HG03565 (cell line): ENCODE measurements at regions not wholly inside any gene's neighbourhood (a gene's known extent, or its start where the extent isn't known, plus 50 kb on each side); places are given as distances from the start of the nearest gene placed in this dataset.

Experiments used
- ATAC-seq: cut with Tn5 transposase; IDR thresholded peaks from one replicate; pipeline ENCODE4 v1.9.1; 2021; ENCODE audit warnings: mild to moderate bottlenecking, moderate library complexity; ENCODE audit not compliant: unreplicated experiment

DNA sequence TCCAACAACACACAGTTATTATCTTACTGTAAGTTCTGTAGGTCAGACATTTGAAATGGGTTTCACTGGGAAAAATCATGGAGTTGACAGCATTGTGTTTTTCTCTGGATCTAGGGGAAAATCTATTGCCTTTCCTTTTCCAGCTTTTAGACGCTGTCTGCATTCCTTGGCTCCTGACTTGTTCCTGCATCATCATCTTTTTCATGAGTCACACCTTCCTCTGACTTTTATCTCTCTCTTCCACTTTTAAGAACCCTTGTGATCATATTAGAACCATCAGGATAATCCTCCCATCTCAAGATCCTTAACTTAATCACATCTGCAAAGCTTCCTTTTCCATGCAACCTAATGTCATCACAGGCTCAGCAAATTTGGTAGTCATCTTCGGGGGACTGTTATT, 1454.8 kb downstream of the RPA4 start:
- ATAC-seq, result no peak

- ATAC-seq, result no peak
Observed at GRCh38 chrX:98350940-98351339, 1467.2 kb downstream of the RPA4 start.

DNA sequence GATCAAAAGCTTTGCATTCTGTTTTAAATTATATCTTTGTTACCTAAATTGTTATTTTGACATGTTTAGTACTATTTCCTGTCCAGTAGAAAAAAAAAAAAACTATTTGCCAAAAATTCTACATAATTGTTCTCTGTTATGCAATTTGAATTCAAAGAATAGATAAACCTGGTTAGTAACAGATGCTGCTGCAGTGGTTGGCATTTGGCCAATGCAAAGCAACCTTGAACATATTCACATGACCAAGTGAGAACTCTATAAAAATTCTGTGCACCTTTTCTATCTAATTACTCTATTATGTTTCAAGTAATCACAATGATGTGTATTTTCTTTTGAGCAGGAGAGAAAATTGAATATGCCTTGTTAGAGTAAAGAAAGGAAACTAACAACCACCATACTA, 1473.4 kb downstream of the RPA4 start:
- ATAC-seq, result no peak

GRCh38 chrX:98362630-98363029, 1478.9 kb downstream of the RPA4 start:
- ATAC-seq, result no peak

GRCh38 chrX:98371994-98372393, 1488.3 kb downstream of the RPA4 start:
- ATAC-seq, result no peak

GRCh38 chrX:98379134-98379533, 1495.4 kb downstream of the RPA4 start:
- no peak for ATAC-seq

DNA sequence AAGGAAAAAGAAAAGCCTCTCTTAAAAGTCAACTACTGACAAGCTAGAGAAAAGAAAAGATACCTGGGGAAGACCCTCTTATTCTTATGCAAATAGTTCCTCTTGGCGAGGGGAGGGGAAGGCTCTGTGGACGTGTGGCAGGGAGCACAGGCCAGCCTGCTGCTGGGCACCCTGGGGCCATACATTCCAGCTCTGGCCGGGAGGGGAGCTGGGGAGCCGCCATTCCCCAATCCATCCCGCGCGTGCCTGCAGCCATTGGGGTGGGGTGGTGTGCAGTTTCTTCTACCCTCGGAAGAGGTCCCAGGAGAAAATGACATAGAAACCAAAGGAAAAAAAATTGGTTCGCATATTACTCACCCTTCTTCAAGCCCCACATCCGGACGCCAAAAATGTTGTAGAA, 1496.4 kb downstream of the RPA4 start:
- ATAC-seq, result no peak

- ATAC-seq, result no peak
Observed at GRCh38 chrX:98380556-98380955, 1496.8 kb downstream of the RPA4 start.

DNA sequence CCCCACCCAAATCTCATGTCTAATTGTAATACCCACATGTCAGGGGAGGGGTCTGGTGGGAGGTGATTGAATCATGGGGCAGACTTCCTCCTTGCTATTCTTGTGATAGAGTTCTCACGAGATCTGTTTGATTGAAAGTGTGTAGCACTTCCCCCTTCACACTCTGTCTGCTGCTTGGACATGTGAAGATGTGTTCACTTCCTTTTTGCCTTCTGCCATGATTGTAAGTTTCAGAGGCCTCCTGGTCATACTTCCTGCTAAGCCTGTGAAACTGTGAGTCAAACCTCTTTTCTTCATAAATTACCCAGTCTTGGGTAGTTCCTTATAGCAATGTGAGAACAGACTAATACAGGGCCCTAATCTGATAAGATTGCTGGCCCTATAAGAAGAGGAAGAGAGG, 1514.8 kb downstream of the RPA4 start:
- no peak for ATAC-seq

GRCh38 chrX:98405376-98405775, 1521.7 kb downstream of the RPA4 start:
- no peak for ATAC-seq

DNA sequence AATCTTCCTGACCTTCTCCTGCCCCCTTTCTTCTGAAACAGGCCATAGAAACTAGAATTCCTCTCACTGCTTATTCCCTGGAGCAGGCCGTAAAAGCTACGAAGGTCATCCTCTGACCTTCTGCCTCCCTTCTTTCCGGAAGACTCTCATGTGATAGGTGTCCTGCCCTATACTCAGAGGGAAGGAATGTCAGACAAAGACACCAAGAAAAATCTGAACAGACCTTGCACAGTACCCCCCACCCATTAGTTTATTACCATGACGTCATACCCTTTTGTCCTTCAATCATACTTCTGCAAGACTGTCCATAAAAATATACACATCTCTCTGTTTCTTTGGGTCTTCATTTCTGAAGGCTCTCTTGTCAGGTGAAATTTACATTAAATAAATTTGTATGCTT, 1523.9 kb downstream of the RPA4 start:
- no peak for ATAC-seq

DNA sequence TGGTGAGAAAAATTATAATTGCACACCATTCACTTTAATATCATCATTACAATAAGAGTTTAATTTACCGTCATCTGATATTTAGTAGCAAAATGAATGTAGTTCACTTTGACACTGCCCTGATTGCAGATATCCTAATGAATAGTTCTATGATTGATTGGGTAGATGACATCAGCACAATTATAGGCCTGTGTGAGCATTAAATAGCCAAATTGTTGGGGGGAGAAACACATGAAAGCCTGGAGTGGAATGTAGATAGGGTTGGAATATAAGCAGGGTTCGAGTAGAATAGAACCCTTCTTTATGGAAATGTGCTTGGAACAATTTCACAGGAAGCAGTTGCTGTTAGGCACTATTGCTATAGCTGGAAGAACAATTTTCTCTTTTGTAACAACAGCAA, 1526.2 kb downstream of the RPA4 start:
- ATAC-seq, result no peak

GRCh38 chrX:98412058-98412457, 1528.3 kb downstream of the RPA4 start:
- no peak for ATAC-seq

GRCh38 chrX:98422536-98422935, 1538.8 kb downstream of the RPA4 start:
- ATAC-seq, result no peak

- no peak for ATAC-seq
Observed at GRCh38 chrX:98432413-98432812, 1548.7 kb downstream of the RPA4 start.

DNA sequence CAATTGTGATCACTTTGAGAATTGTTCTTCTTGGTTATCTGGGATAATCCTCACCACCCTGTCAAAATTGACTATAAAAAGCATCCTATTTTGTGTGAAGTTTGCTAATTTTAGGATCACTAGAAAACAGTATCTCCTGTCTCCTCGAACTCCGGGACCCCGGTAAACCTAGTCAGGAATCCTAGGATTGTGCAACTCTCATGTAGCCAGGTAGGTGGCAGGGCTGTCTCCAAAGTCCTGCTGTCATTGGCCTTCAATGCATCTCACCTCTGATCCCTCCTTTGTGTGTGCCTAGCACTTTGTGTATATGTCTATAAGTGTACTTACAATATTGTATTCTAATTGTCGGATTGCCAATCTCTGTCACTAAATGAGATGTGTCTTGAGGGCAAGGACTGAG, 1564.8 kb downstream of the RPA4 start:
- ATAC-seq, result no peak

DNA sequence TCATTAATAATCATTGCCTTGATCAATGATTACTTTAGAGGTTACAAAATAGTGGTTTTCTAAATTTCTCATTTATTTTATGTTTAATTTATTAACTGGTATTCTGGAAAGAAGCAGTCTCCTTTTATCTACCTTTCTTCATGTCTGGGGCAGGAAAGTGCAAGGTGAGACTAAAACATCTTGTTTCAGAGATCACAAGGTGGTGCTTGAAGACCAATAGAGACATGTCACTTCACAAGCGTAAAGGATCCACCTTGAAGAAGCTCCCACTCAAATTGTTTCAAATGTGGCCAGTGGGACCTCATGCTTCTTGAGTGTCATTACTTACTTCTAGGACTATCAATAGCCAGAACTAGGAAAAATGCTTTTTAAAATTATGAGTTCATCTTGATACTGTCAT, 1568.7 kb downstream of the RPA4 start:
- ATAC-seq, result no peak

DNA sequence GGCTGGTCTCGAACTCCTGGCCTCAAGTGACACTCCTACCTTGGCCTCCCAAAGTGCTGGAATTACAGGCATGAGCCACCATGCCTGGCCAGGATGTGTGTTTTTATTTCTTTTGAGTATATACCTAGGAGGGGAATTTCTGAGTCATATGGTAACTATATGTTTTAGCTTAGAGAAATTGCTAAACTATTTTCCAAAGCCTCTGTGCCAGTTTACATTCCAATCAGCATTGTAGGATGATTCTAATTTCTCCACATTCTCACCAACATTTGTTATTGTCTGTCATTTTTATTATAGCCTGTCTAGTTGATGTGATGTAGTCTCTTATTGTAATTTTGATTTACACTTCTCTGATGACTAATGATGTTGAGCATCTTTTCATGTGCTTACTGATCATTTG, 1576.0 kb downstream of the RPA4 start:
- no peak for ATAC-seq

GRCh38 chrX:98480606-98481005, 1596.9 kb downstream of the RPA4 start:
- no peak for ATAC-seq

DNA sequence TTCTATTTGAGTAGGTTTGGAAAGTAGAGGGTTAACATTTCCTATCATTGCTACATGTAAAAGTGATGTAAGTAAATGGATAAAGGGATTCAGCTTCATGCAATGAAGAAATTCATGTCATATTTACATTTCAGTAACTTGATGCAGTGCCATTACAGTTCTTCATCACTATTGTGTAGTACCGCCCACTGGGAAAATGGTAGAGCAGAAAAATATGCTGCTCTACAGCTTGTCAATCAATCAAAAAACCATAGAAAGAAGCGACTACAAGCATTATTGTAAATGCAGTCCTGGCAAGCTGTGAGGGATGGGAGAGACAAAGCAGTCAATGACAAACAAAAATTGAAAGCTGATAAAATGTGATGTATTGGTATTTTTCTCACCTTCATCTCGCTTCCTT, 1597.9 kb downstream of the RPA4 start:
- no peak for ATAC-seq

DNA sequence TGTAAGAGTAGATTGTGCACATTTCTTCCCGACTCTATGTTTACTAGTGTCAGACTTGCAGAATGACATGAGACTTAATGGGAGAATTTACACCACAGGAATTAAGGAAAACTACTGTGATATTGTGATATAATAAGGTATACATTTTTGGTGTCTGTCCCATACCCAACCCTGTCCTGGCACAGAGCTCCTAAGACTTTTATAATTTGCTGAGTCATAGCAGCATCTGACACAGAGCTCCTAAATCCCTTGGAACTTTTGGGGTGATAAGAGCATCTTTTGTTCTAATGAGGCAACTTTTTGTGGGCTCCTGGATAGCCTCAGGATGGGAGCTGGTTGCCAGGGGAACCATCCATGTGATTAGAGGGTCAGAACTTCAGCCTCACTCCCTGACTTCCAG, 1607.0 kb downstream of the RPA4 start:
- ATAC-seq, result no peak

GRCh38 chrX:98501426-98501825, 1617.7 kb downstream of the RPA4 start:
- ATAC-seq, result no peak

DNA sequence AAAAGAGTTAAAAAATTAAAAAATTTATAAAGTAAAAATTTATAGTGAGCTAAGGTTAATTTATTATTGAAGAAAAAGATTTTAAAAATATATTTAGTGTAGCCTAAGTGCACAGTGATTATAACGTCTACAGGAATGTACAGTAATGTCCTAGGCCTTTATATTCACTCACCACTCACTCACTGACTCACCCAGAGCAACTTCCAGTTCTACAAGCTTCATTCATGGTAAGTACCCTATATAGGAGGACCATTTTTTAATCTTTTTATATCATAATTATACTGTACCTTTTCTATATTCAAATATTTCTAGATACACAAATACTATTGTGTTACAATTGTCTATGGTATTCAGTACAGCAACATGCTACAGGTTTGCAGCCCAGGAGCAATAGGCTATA, 1623.2 kb downstream of the RPA4 start:
- no peak for ATAC-seq

DNA sequence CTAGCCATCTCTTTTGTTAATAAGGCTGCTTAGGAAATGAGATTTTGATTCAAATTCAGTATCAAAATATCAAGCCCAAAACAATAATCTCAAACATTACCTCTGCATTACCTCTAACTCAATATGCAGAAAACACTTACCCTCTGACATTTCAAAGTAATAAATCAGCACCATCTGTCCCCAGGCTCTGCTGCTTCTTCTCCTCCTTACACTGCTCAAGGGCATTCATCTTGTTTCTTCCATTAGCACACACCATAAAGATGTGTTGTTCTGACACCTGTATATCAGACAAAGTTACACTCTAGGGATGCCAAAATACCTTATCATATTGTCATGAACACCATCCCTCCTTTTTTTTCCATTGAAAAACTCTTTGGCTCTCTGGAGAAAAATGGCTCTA, 1630.3 kb downstream of the RPA4 start:
- ATAC-seq, result no peak
